Neuronal stem cell (in vitro differentiated cells): ENCODE measurements at regions not wholly inside any gene's neighbourhood (a gene's known extent, or its start where the extent isn't known, plus 50 kb on each side); places are given as distances from the start of the nearest gene placed in this dataset.

Source experiments
- DNase-seq: peaks from one replicate; pipeline ENCODE4 v3.0.0-alpha.2; 2013; ENCODE audit warnings: low spot score
- H2AFZ ChIP-seq: one replicate; pipeline ENCODE4 v1.6.1; 2013; ENCODE audit warnings: mild to moderate bottlenecking, low read length, inconsistent platforms
- H2AK5ac ChIP-seq: 2 replicates; pipeline ENCODE4 v1.6.1; 2013; ENCODE audit warnings: low read depth, mild to moderate bottlenecking, inconsistent platforms, low read length, moderate library complexity, mixed read lengths
- H2BK120ac ChIP-seq: 2 replicates; pipeline ENCODE4 v1.6.1; 2013; ENCODE audit warnings: low read depth, mild to moderate bottlenecking, inconsistent platforms, low read length, moderate library complexity, mixed read lengths
- H2BK12ac ChIP-seq: one replicate; pipeline ENCODE4 v1.6.1; 2013; ENCODE audit warnings: low read length, inconsistent platforms
- H2BK15ac ChIP-seq: 2 replicates; pipeline ENCODE4 v1.6.1; 2013; ENCODE audit warnings: mild to moderate bottlenecking, low read length, inconsistent platforms, mixed read lengths
- H2BK5ac ChIP-seq: one replicate; pipeline ENCODE4 v1.6.1; 2013; ENCODE audit warnings: inconsistent platforms, mild to moderate bottlenecking, low read length, moderate library complexity
- H3K14ac ChIP-seq: one replicate; pipeline ENCODE4 v1.6.1; 2013; ENCODE audit warnings: low read length, inconsistent platforms
- H3K18ac ChIP-seq: 2 replicates; pipeline ENCODE4 v1.6.1; 2013; ENCODE audit warnings: low read length, inconsistent platforms
- H3K23ac ChIP-seq: 2 replicates; pipeline ENCODE4 v1.6.1; 2013; ENCODE audit warnings: low read depth, mild to moderate bottlenecking, mixed read lengths, low read length, inconsistent platforms; ENCODE audit not compliant: poor library complexity
- H3K27ac ChIP-seq: replicated peaks from 3 replicates; pipeline ENCODE4 v1.5.1; 2013; ENCODE audit warnings: low read length, inconsistent platforms
- H3K27me3 ChIP-seq, 3 experiments: 2 replicates each; pipeline ENCODE4 v1.6.1; 2013; ENCODE audit warnings: low read length in 3 of 3, mild to moderate bottlenecking in 2 of 3, inconsistent platforms in 1 of 3, low read depth in 1 of 3, mixed read lengths in 1 of 3, moderate library complexity in 1 of 3; ENCODE audit not compliant: control insufficient read depth in 3 of 3, insufficient read depth in 3 of 3
- H3K36me3 ChIP-seq, 2 donors: replicated peaks in 1 of 2; 2 replicates each; pipeline ENCODE4 v1.6.1; 2013; ENCODE audit warnings: low read length in 2 of 2; ENCODE audit not compliant: control insufficient read depth in 2 of 2, insufficient read depth in 2 of 2
- H3K4ac ChIP-seq: 2 replicates; pipeline ENCODE4 v1.6.1; 2013; ENCODE audit warnings: inconsistent platforms, mild to moderate bottlenecking, low read length, moderate library complexity
- H3K4me1 ChIP-seq, 2 donors: 1 replicate in 1 of 2; 2 replicates in 1 of 2; pipeline ENCODE4 v1.6.1; 2013; ENCODE audit warnings: low read length in 2 of 2, low read depth in 1 of 2; ENCODE audit not compliant: control insufficient read depth in 2 of 2, insufficient read depth in 1 of 2
- H3K4me2 ChIP-seq: one replicate; pipeline ENCODE4 v1.6.1; 2013; ENCODE audit warnings: mild to moderate bottlenecking, low read length, inconsistent platforms; ENCODE audit not compliant: insufficient read depth, poor library complexity, severe bottlenecking
- H3K4me3 ChIP-seq, 2 donors: 2 replicates each; pipeline ENCODE4 v1.5.1; 2013; ENCODE audit warnings: low read length in 2 of 2, mild to moderate bottlenecking in 2 of 2, inconsistent platforms in 1 of 2, moderate library complexity in 1 of 2
- H3K79me1 ChIP-seq: one replicate; pipeline ENCODE4 v1.6.1; 2013; ENCODE audit warnings: low read depth, mild to moderate bottlenecking, inconsistent platforms, low read length, moderate library complexity
- H3K9ac ChIP-seq: one replicate; pipeline ENCODE4 v1.6.1; 2013; ENCODE audit warnings: mild to moderate bottlenecking, low read depth, low read length, inconsistent platforms; ENCODE audit not compliant: poor library complexity
- H3K9me3 ChIP-seq, 2 donors: replicated peaks in 1 of 2; 2 replicates each; pipeline versions ENCODE3 to v1.6.1; 2013; ENCODE audit warnings: low read length in 2 of 2, mild to moderate bottlenecking in 2 of 2, inconsistent platforms in 1 of 2, low read depth in 1 of 2, mixed read lengths in 1 of 2, moderate library complexity in 1 of 2; ENCODE audit not compliant: control insufficient read depth in 2 of 2, insufficient read depth in 1 of 2
- H4K8ac ChIP-seq: one replicate; pipeline ENCODE4 v1.6.1; 2013; ENCODE audit warnings: low read depth, mild to moderate bottlenecking, inconsistent platforms, low read length, moderate library complexity
- H4K91ac ChIP-seq: one replicate; pipeline ENCODE4 v1.6.1; 2013; ENCODE audit warnings: low read length, low read depth, mild to moderate bottlenecking, inconsistent platforms; ENCODE audit not compliant: poor library complexity
- WGBS, 2 donors: extraction: QIAGEN DNeasy Blood & Tissue Kit; methylation state at CpG; one replicate each; pipeline ENCODE4 v1.1.7; 2013; ENCODE audit warnings: missing lambda C conversion rate in 2 of 2, mixed read lengths in 1 of 2; ENCODE audit not compliant: insufficient read length in 2 of 2, insufficient replicate concordance in 1 of 2; ENCODE audit errors: extremely low coverage in 2 of 2; 5-methylcytosine and 5-hydroxymethylcytosine counted together

DNA sequence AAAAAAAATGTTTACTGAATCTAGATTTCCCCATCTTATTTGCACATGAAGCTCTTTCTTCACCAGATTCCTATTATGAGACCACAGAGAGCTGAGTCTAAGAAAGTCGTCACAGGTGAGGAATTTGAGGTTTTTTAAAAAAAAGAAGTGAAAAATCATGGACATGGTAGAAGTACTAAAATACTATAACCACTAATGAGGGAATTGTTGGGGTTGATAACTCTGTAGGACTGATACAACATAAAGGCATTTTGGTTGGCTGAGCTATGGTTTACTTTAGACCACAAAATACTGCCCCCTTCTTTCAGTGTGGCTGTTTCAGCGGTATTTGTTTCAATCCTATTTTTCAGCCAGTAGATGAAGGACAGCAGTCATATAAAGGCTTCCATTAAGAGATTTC is 1111.3 kb downstream of the TYW1 start:
- no peak overlapping the region for H2AK5ac ChIP-seq
- no CpG with 5 or more reads among the region's 2 CpGs for WGBS, 2 donors
- no peak for DNase-seq

GRCh38 chr7:68109299-68109698 is 1112.7 kb downstream of the TYW1 start:
- no peak overlapping the region for H3K14ac ChIP-seq
- no peaks in the 10 kb centered on the region for H3K36me3 ChIP-seq
- no peak overlapping the region for H3K4me2 ChIP-seq
- no peak overlapping the region for H2AFZ ChIP-seq
- H2BK5ac ChIP-seq = no peak overlapping the region
- H3K4me1 ChIP-seq = no peaks in the 10 kb centered on the region
- no peak overlapping the region for H2BK12ac ChIP-seq
- H3K23ac ChIP-seq = no peak overlapping the region
- H3K27ac ChIP-seq = no peak overlapping the region
- no peak overlapping the region for H3K4ac ChIP-seq
- no peak overlapping the region for H2BK15ac ChIP-seq
- H3K4me3 ChIP-seq = no peak overlapping the region
- no peaks in the 10 kb centered on the region for H3K79me1 ChIP-seq
- H3K9me3 ChIP-seq = no peaks in the 10 kb centered on the region
- H2BK120ac ChIP-seq = no peak overlapping the region
- DNase-seq = no peak
- H3K9ac ChIP-seq = no peak overlapping the region
- H3K27me3 ChIP-seq = no peaks in the 10 kb centered on the region
- no peak overlapping the region for H3K18ac ChIP-seq
- H4K8ac ChIP-seq = no peak overlapping the region
- no CpG with 5 or more reads among the region's 6 CpGs for WGBS, 2 donors
- H2AK5ac ChIP-seq = no peak overlapping the region
- no peak overlapping the region for H4K91ac ChIP-seq

More for the DNA sequence above, 1111.3 kb downstream of the TYW1 start:
- H3K27ac ChIP-seq = no peak overlapping the region
- H3K4me2 ChIP-seq = no peak overlapping the region
- no peak overlapping the region for H2BK15ac ChIP-seq
- no peak overlapping the region for H3K4ac ChIP-seq
- H3K36me3 ChIP-seq = no peaks in the 10 kb centered on the region
- H2AFZ ChIP-seq = no peak overlapping the region
- H3K23ac ChIP-seq = no peak overlapping the region
- no peaks in the 10 kb centered on the region for H3K27me3 ChIP-seq
- no peaks in the 10 kb centered on the region for H3K79me1 ChIP-seq
- no peak overlapping the region for H4K8ac ChIP-seq
- H2BK120ac ChIP-seq = no peak overlapping the region
- no peaks in the 10 kb centered on the region for H3K9me3 ChIP-seq
- H2BK12ac ChIP-seq = no peak overlapping the region
- no peak overlapping the region for H4K91ac ChIP-seq
- no peak overlapping the region for H3K9ac ChIP-seq
- H2BK5ac ChIP-seq = no peak overlapping the region
- H3K18ac ChIP-seq = no peak overlapping the region
- no peak overlapping the region for H3K4me3 ChIP-seq
- no peaks in the 10 kb centered on the region for H3K4me1 ChIP-seq
- H3K14ac ChIP-seq = no peak overlapping the region

GRCh38 chr7:68119411-68119810 is 1122.8 kb downstream of the TYW1 start:
- Histone ChIP-seq H2BK12ac (no peak overlapping the region), H3K79me1 (no peaks in the 10 kb centered on the region), H3K27me3 (peaks cover 0 to 2% (median 0%) of the 10 kb centered on the region in 3 experiments), H4K8ac (no peak overlapping the region), H3K4me1 (no peaks in the 10 kb centered on the region), H3K18ac (no peak overlapping the region), H3K36me3 (no peaks in the 10 kb centered on the region), H3K14ac (no peak overlapping the region), H3K4me3 (no peak overlapping the region), H3K4me2 (no peak overlapping the region), H2BK15ac (no peak overlapping the region), H3K27ac (no peak overlapping the region), H4K91ac (no peak overlapping the region), H3K23ac (no peak overlapping the region), H2AFZ (no peak overlapping the region), H2BK120ac (no peak overlapping the region), H2BK5ac (no peak overlapping the region), H2AK5ac (no peak overlapping the region), H3K4ac (no peak overlapping the region), H3K9ac (no peak overlapping the region), H3K9me3 (peaks cover 0 to 4% of the 10 kb centered on the region in 2 donors)
- no peak for DNase-seq
- WGBS, 2 donors = no CpG with 5 or more reads among the region's 5 CpGs

- no peak overlapping the region for H2AFZ ChIP-seq
- no peaks in the 10 kb centered on the region for H3K79me1 ChIP-seq
- H3K18ac ChIP-seq = no peak overlapping the region
- H3K4me3 ChIP-seq = no peak overlapping the region
- H4K91ac ChIP-seq = no peak overlapping the region
- H3K4ac ChIP-seq = no peak overlapping the region
- no peak overlapping the region for H4K8ac ChIP-seq
- H2AK5ac ChIP-seq = no peak overlapping the region
- no peak overlapping the region for H2BK15ac ChIP-seq
- H3K9ac ChIP-seq = no peak overlapping the region
- H2BK5ac ChIP-seq = no peak overlapping the region
- H3K27me3 ChIP-seq = peaks cover 0 to 2% (median 0%) of the 10 kb centered on the region in 3 experiments
- no peak for DNase-seq
- no peak overlapping the region for H3K4me2 ChIP-seq
- H2BK12ac ChIP-seq = no peak overlapping the region
- H3K9me3 ChIP-seq = peaks cover 0 to 4% of the 10 kb centered on the region in 2 donors
- H3K14ac ChIP-seq = no peak overlapping the region
- H3K23ac ChIP-seq = no peak overlapping the region
- no peak overlapping the region for H2BK120ac ChIP-seq
- no peaks in the 10 kb centered on the region for H3K36me3 ChIP-seq
- H3K4me1 ChIP-seq = no peaks in the 10 kb centered on the region
- H3K27ac ChIP-seq = no peak overlapping the region
Measured at GRCh38 chr7:68121056-68121455, 1124.4 kb downstream of the TYW1 start.
